Peyer's patch (tissue), 4 donors: ENCODE measurements at regions not wholly inside any gene's neighbourhood (a gene's known extent, or its start where the extent isn't known, plus 50 kb on each side); places are given as distances from the start of the nearest gene placed in this dataset.

Experiments
- DNase-seq, 3 donors: peaks; one replicate each; pipeline ENCODE4 v3.0.0-alpha.2; 2017 to 2019
- H3K27ac ChIP-seq, 4 donors: fragments of 200-600 bp; sonication (generic); one replicate each; pipeline ENCODE4 v1.5.1; 2016 to 2019
- H3K27me3 ChIP-seq, 2 donors: fragments of 200-600 bp; sonication (generic); one replicate each; pipeline ENCODE4 v1.5.1; 2019
- H3K36me3 ChIP-seq, 3 donors: fragments of 200-600 bp; sonication (generic); one replicate each; pipeline ENCODE4 v1.5.1; 2016 to 2019
- H3K4me1 ChIP-seq, 4 donors: fragments of 200-600 bp; sonication (generic); one replicate each; pipeline ENCODE4 v1.5.1; 2016 to 2019
- H3K4me3 ChIP-seq, 4 donors: fragments of 200-600 bp; sonication (generic); 1 replicate in 3 of 4; 2 replicates in 1 of 4; pipeline ENCODE4 v1.5.1; 2016 to 2019; ENCODE audit warnings: mild to moderate bottlenecking in 1 of 4
- H3K9me3 ChIP-seq, 4 donors: fragments of 200-600 bp; sonication (generic); one replicate each; pipeline ENCODE4 v1.5.1; 2016 to 2019; ENCODE audit warnings: mild to moderate bottlenecking in 1 of 4
- POLR2A ChIP-seq, 2 donors: fragments of 450-650 bp; IDR thresholded peaks; one replicate each; pipeline ENCODE4 v1.5.1; 2017; ENCODE audit warnings: antibody characterized with exemption in 2 of 2, mild to moderate bottlenecking in 2 of 2, moderate library complexity in 2 of 2
- TF ChIP-seq, protein P1 (sequence below), 6 experiments: fragments of 450-650 bp in 4 of 6; fragments of 200-600 bp in 2 of 6; sonication (generic) in 1 of 6; IDR thresholded peaks; one replicate each; pipeline ENCODE4 v1.5.1; 2017 to 2019; ENCODE audit warnings: antibody characterized with exemption in 6 of 6, mild to moderate bottlenecking in 3 of 6, moderate library complexity in 1 of 6

DNA sequence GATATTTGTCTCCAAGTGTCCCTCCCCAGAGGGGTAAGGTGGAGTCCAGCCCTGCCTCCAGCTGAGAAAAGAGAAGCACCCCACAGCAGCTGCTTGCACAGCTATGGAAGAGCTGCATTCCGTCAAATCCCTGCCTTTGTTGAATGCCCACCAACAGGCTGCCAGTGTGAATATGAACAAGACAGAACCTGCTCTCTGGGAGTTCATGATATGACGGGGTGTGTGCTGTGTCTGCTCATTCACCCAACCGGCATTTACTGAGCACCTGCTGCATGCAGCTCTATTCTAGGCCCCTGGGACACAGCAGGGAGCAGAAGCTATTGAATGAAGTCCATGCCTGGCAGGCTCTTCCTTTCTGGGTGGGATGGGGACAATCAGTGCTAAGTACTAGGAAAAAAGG is 238.8 kb downstream of the GADD45G start:
- Histone ChIP-seq H3K27ac (no peak overlapping the region), H3K4me1 (peaks cover 0 to 6% (median 0%) of the 10 kb centered on the region in 4 donors), H3K27me3 (no peaks in the 10 kb centered on the region), H3K9me3 (no peaks in the 10 kb centered on the region), H3K4me3 (no peak overlapping the region), H3K36me3 (no peaks in the 10 kb centered on the region)
- DNase-seq, result no peak
- no peak for TF ChIP-seq POLR2A (IDR thresholded peaks at IDR 0.05)
- TF ChIP-seq, protein P1, sequence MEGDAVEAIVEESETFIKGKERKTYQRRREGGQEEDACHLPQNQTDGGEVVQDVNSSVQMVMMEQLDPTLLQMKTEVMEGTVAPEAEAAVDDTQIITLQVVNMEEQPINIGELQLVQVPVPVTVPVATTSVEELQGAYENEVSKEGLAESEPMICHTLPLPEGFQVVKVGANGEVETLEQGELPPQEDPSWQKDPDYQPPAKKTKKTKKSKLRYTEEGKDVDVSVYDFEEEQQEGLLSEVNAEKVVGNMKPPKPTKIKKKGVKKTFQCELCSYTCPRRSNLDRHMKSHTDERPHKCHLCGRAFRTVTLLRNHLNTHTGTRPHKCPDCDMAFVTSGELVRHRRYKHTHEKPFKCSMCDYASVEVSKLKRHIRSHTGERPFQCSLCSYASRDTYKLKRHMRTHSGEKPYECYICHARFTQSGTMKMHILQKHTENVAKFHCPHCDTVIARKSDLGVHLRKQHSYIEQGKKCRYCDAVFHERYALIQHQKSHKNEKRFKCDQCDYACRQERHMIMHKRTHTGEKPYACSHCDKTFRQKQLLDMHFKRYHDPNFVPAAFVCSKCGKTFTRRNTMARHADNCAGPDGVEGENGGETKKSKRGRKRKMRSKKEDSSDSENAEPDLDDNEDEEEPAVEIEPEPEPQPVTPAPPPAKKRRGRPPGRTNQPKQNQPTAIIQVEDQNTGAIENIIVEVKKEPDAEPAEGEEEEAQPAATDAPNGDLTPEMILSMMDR (IDR thresholded peaks at IDR 0.05), result no peak

DNA sequence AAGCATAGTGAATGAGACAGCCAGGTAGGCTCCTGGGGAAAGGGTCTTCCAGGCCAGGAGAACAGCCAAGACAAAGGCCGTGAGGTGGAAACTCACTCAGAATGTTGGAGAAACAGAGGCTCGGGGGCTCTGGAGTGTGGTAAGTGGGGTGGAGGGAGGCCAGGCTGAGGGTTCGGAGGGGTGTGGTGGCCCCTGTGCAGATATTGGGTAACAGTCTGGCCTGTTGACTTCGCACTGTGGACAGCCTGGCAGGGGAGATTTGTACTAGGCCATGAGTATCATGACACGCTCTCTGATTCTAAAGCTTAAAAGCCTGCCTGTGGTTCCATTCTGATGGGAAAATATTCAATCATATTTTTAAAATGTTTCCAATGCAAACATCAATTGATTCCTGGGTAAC is 239.3 kb downstream of the GADD45G start:
- H3K4me1 ChIP-seq, result peaks cover 0 to 5% (median 0%) of the 10 kb centered on the region in 4 donors
- H3K27ac ChIP-seq, result no peak overlapping the region
- H3K36me3 ChIP-seq, result no peaks in the 10 kb centered on the region
- H3K4me3 ChIP-seq, result no peak overlapping the region
- no peaks in the 10 kb centered on the region for H3K9me3 ChIP-seq
- H3K27me3 ChIP-seq, result no peaks in the 10 kb centered on the region
- DNase-seq, result no peak
- TF ChIP-seq, protein P1 (IDR thresholded peaks at IDR 0.05), result no peak
- no peak for TF ChIP-seq POLR2A (IDR thresholded peaks at IDR 0.05)

DNA sequence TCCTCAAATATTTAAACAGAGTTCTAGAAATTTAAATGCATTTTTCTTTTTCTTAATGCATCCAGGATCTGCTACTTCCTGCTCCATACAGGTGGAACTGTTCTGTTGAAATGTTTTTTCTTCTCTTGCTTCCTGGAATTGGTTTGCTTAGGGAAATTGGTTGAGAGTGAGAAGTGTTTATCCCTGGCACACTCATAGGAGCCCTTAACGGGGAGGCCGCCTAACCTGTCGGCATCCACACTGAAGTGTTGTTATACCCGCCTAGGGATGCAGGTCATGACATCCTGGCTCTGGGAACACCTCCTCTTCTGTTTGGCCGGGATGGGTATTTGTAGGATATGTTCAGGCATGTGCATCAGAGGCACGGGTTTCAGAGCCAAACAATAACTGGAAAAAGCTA is 239.7 kb downstream of the GADD45G start:
- Histone ChIP-seq H3K9me3 (no peaks in the 10 kb centered on the region), H3K27ac (no peak overlapping the region), H3K4me3 (no peak overlapping the region), H3K27me3 (no peaks in the 10 kb centered on the region), H3K36me3 (no peaks in the 10 kb centered on the region), H3K4me1 (peaks cover 0 to under 1% (median 0%) of the 10 kb centered on the region in 4 donors)
- DNase-seq, result peak in 1 of 3 donors; percentile 12
- TF ChIP-seq POLR2A (IDR thresholded peaks at IDR 0.05), result no peak
- TF ChIP-seq, protein P1 (IDR thresholded peaks at IDR 0.05), result no peak

DNA sequence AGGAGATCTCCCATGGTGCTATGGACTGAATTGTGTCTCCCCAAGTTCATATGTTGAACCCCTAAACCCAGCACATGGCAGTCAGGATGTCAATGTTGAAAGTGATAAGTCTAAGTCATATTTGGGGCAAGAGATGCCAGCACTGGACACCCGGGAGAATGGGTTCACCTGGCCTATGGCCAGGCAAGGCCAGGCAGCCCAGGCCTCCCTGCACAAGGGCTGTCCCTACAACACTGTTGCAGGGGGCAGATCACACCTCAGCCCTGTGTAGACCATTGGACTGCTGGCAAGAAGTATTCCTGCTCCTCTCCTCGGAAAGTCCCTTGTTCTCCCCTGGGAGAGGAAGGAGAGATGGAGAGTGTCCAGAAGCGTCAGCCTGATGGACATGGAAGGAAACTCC is 240.5 kb downstream of the GADD45G start:
- H3K27ac ChIP-seq, result no peak overlapping the region
- TF ChIP-seq, protein P1 (IDR thresholded peaks at IDR 0.05), result no peak
- no peak for TF ChIP-seq POLR2A (IDR thresholded peaks at IDR 0.05)
- no peak overlapping the region for H3K4me3 ChIP-seq

DNA sequence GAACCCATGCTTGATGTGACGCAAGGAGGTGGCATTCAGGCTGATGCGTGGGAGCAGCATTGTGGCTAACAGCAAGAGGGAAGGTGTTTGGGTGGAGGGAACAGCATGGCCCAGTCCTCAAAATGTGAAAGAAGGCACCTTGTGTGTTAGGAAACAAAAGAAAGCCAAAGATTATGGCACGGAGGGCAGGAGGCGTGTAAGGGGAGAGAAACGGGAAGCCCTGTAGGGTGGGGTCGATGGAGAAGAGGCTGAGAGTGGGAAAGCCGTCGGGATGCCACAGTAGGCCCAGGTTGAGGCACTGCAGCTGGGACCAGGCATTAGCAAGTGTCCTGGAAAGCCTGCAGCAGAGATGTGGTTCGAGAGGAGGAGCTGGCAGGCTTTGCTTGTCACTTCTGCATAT is 241.1 kb downstream of the GADD45G start:
- TF ChIP-seq, protein P1 (IDR thresholded peaks at IDR 0.05), result no peak
- TF ChIP-seq POLR2A (IDR thresholded peaks at IDR 0.05), result no peak
- no peak overlapping the region for H3K27ac ChIP-seq

More for the DNA sequence above, 240.5 kb downstream of the GADD45G start:
- DNase-seq, result peak in 1 of 3 donors; percentile 4
- no peaks in the 10 kb centered on the region for H3K4me1 ChIP-seq
- no peaks in the 10 kb centered on the region for H3K36me3 ChIP-seq
- no peaks in the 10 kb centered on the region for H3K9me3 ChIP-seq
- no peaks in the 10 kb centered on the region for H3K27me3 ChIP-seq

More for the DNA sequence above, 241.1 kb downstream of the GADD45G start:
- Histone ChIP-seq H3K27me3 (no peaks in the 10 kb centered on the region), H3K36me3 (no peaks in the 10 kb centered on the region), H3K4me3 (no peak overlapping the region), H3K9me3 (no peaks in the 10 kb centered on the region), H3K4me1 (no peaks in the 10 kb centered on the region)
- peak in 1 of 3 donors; percentile 9 for DNase-seq
